H9 (cell line): ENCODE measurements at regions not wholly inside any gene's neighbourhood (a gene's known extent, or its start where the extent isn't known, plus 50 kb on each side); places are given as distances from the start of the nearest gene placed in this dataset.

ENCODE experiments used
- DNase-seq: peaks from one replicate; pipeline ENCODE4 v3.0.0-alpha.2; 2017
- H2AFZ ChIP-seq: one replicate; pipeline ENCODE4 v1.6.1; 2013; ENCODE audit warnings: mild to moderate bottlenecking, low read length, control low read depth, moderate library complexity
- H2AK5ac ChIP-seq: 2 replicates; pipeline ENCODE4 v1.6.1; 2013; ENCODE audit warnings: low read length, control low read depth, mixed read lengths; ENCODE audit not compliant: insufficient read length
- H2BK120ac ChIP-seq: one replicate; pipeline ENCODE4 v1.6.1; 2013; ENCODE audit warnings: low read depth, mild to moderate bottlenecking, low read length, control low read depth, inconsistent platforms; ENCODE audit not compliant: poor library complexity, severe bottlenecking
- H2BK12ac ChIP-seq: 2 replicates; pipeline ENCODE4 v1.6.1; 2013; ENCODE audit warnings: low read length, control low read depth, mixed read lengths, low read depth; ENCODE audit not compliant: insufficient read length
- H2BK15ac ChIP-seq: 2 replicates; pipeline ENCODE4 v1.6.1; 2013; ENCODE audit warnings: low read depth, low read length, control low read depth
- H2BK20ac ChIP-seq: one replicate; pipeline ENCODE4 v1.6.1; 2013; ENCODE audit warnings: low read depth, mild to moderate bottlenecking, low read length, control low read depth, inconsistent platforms; ENCODE audit not compliant: poor library complexity, severe bottlenecking
- H2BK5ac ChIP-seq: 2 replicates; pipeline ENCODE4 v1.6.1; 2013; ENCODE audit warnings: low read length, control low read depth, mixed read lengths; ENCODE audit not compliant: insufficient read length
- H3K14ac ChIP-seq: 2 replicates; pipeline ENCODE4 v1.6.1; 2013; ENCODE audit warnings: low read length, control low read depth; ENCODE audit not compliant: insufficient read depth
- H3K18ac ChIP-seq: 2 replicates; pipeline ENCODE4 v1.6.1; 2013; ENCODE audit warnings: low read depth, mild to moderate bottlenecking, mixed read lengths, low read length, control low read depth; ENCODE audit not compliant: insufficient read length
- H3K23ac ChIP-seq: 2 replicates; pipeline ENCODE4 v1.6.1; 2013; ENCODE audit warnings: low read length, control low read depth, mixed read lengths, low read depth; ENCODE audit not compliant: insufficient read length
- H3K23me2 ChIP-seq: 2 replicates; pipeline ENCODE4 v1.6.1; 2013; ENCODE audit warnings: low read depth, mild to moderate bottlenecking, mixed read lengths, low read length, control low read depth; ENCODE audit not compliant: insufficient read length, poor library complexity, severe bottlenecking
- H3K27ac ChIP-seq: 2 replicates; pipeline ENCODE4 v1.5.1; 2013; ENCODE audit warnings: low read length, control low read depth, mixed read lengths, low read depth; ENCODE audit not compliant: insufficient read length
- H3K27me3 ChIP-seq: 2 replicates; pipeline ENCODE4 v1.6.1; 2013; ENCODE audit warnings: low read length, control low read depth, inconsistent platforms; ENCODE audit not compliant: insufficient read depth
- H3K4ac ChIP-seq: 2 replicates; pipeline ENCODE4 v1.6.1; 2013; ENCODE audit warnings: low read depth, mild to moderate bottlenecking, control low read depth, inconsistent platforms, low read length, moderate library complexity
- H3K4me1 ChIP-seq: 2 replicates; pipeline ENCODE4 v1.6.1; 2013; ENCODE audit warnings: low read length, control low read depth, inconsistent platforms; ENCODE audit not compliant: insufficient read depth
- H3K4me2 ChIP-seq: 2 replicates; pipeline ENCODE4 v1.6.1; 2013; ENCODE audit warnings: low read length, control low read depth, mixed read lengths; ENCODE audit not compliant: insufficient read length, insufficient read depth
- H3K56ac ChIP-seq: 2 replicates; pipeline ENCODE4 v1.6.1; 2013; ENCODE audit warnings: low read depth, mild to moderate bottlenecking, mixed read lengths, low read length, control low read depth; ENCODE audit not compliant: insufficient read length
- H3K79me1 ChIP-seq: 2 replicates; pipeline ENCODE4 v1.6.1; 2013; ENCODE audit warnings: low read depth, mild to moderate bottlenecking, moderate library complexity, low read length, control low read depth, inconsistent platforms; ENCODE audit not compliant: insufficient read depth, poor library complexity, severe bottlenecking
- H3K79me2 ChIP-seq: 2 replicates; pipeline ENCODE4 v1.6.1; 2013; ENCODE audit warnings: low read length, control low read depth, inconsistent platforms; ENCODE audit not compliant: insufficient read depth
- H3K9ac ChIP-seq: 2 replicates; pipeline ENCODE4 v1.6.1; 2013; ENCODE audit warnings: low read length, control low read depth, mixed read lengths; ENCODE audit not compliant: insufficient read length; ENCODE audit errors: extremely low read depth
- H3K9me3 ChIP-seq: one replicate; pipeline ENCODE4 v1.6.1; 2013; ENCODE audit warnings: low read depth, low read length, inconsistent platforms; ENCODE audit not compliant: control insufficient read depth
- H3T11ph ChIP-seq: one replicate; pipeline ENCODE4 v1.6.1; 2013; ENCODE audit warnings: mild to moderate bottlenecking, low read length, control low read depth, inconsistent platforms
- H4K20me1 ChIP-seq: one replicate; pipeline ENCODE4 v1.6.1; 2013; ENCODE audit not compliant: control insufficient read depth, insufficient read length, insufficient read depth
- H4K5ac ChIP-seq: 2 replicates; pipeline ENCODE4 v1.6.1; 2013; ENCODE audit warnings: low read depth, mild to moderate bottlenecking, mixed read lengths, low read length, control low read depth; ENCODE audit not compliant: insufficient read length
- H4K8ac ChIP-seq: replicated peaks from 2 replicates; pipeline ENCODE4 v1.6.1; 2013; ENCODE audit warnings: low read length, control low read depth, mixed read lengths, low read depth; ENCODE audit not compliant: insufficient read length
- H4K91ac ChIP-seq: 2 replicates; pipeline ENCODE4 v1.6.1; 2013; ENCODE audit warnings: low read depth, mild to moderate bottlenecking, moderate library complexity, mixed read lengths, low read length, control low read depth; ENCODE audit not compliant: insufficient read length
- H3K27ac Mint-ChIP-seq, 3 experiments: 2 replicates in 2 of 3; 3 replicates in 1 of 3; pipeline ENCODE4 v1.8.0; 2020 to 2021; ENCODE audit warnings: mixed read lengths in 3 of 3, mild to moderate bottlenecking in 1 of 3, moderate library complexity in 1 of 3
- H3K27me3 Mint-ChIP-seq: 2 replicates; pipeline ENCODE4 v1.8.0; 2021; ENCODE audit warnings: low read depth, mild to moderate bottlenecking, moderate library complexity, mixed read lengths
- H3K36me3 Mint-ChIP-seq, 3 experiments: 2 replicates in 2 of 3; 3 replicates in 1 of 3; pipeline ENCODE4 v1.8.0; 2020 to 2021; ENCODE audit warnings: low read depth in 3 of 3, mixed read lengths in 3 of 3; ENCODE audit not compliant: insufficient read depth in 1 of 3
- H3K4me1 Mint-ChIP-seq, 2 experiments: 2 replicates each; pipeline ENCODE4 v1.8.0; 2020; ENCODE audit warnings: mixed read lengths in 2 of 2
- H3K4me3 Mint-ChIP-seq, 2 experiments: 2 replicates in 1 of 2; 3 replicates in 1 of 2; pipeline ENCODE4 v1.8.0; 2020 to 2021; ENCODE audit warnings: mild to moderate bottlenecking in 2 of 2, mixed read lengths in 2 of 2, moderate library complexity in 1 of 2
- H3K9me3 Mint-ChIP-seq, 2 experiments: 2 replicates in 1 of 2; 3 replicates in 1 of 2; pipeline ENCODE4 v1.8.0; 2020; ENCODE audit warnings: mild to moderate bottlenecking in 2 of 2, mixed read lengths in 2 of 2, moderate library complexity in 1 of 2
- WGBS: extraction: QIAGEN DNeasy Blood & Tissue Kit; methylation state at CpG from one replicate; pipeline ENCODE4 v1.1.7; 2013; ENCODE audit warnings: missing lambda C conversion rate, low lambda C conversion rate, mixed read lengths; ENCODE audit not compliant: insufficient read length; ENCODE audit errors: extremely low coverage; 5-methylcytosine and 5-hydroxymethylcytosine counted together
- TF ChIP-seq, protein P1 (sequence below): fragments of 200-600 bp; sonication (generic); conservative IDR thresholded peaks from 3 replicates; pipeline ENCODE4 v1.8.0; 2021; ENCODE audit warnings: antibody characterized with exemption, mild to moderate bottlenecking

DNA sequence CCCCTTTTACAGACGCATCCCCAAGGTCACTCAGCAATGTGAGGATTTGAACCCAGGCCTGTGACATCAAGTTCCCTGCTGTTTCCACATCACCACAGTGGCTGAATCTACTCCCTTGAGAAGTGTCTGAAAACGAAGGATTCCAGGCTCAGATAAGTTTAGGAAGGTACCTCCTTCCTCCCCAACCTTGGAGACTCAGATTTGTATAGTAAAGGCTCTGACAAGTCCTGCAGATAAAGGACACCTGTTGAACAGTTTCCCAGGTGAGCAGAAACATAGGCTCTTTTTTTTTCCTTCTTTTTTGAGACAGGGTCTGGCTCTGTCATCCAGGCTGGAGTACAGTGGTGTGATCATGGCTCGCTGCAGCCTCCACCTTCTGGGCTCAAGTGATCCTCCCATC, 56.4 kb upstream of the PTPRS start:
- Histone ChIP-seq H3K14ac (no peak overlapping the region), H2BK12ac (no peak overlapping the region), H3K4me1 (no peaks in the 10 kb centered on the region), H3K23ac (no peak overlapping the region), H3K9ac (no peak overlapping the region), H2AK5ac (no peak overlapping the region), H3K79me1 (no peaks in the 10 kb centered on the region), H3K18ac (no peak overlapping the region), H4K5ac (no peak overlapping the region), H3K4ac (no peak overlapping the region), H2BK20ac (no peak overlapping the region), H4K8ac (no peak overlapping the region), H3K4me2 (no peak overlapping the region), H4K91ac (no peak overlapping the region), H2BK5ac (no peak overlapping the region), H4K20me1 (no peaks in the 10 kb centered on the region), H3T11ph (no peak overlapping the region), H3K79me2 (no peaks in the 10 kb centered on the region), H2BK120ac (no peak overlapping the region), H3K23me2 (no peaks in the 10 kb centered on the region), H3K56ac (no peak overlapping the region), H3K27ac (no peak overlapping the region), H2BK15ac (no peak overlapping the region), H2AFZ (no peak overlapping the region), H3K27me3 (no peaks in the 10 kb centered on the region), H3K9me3 (no peaks in the 10 kb centered on the region)
- H3K4me1 Mint-ChIP-seq = peaks cover 26 to 42% of the 10 kb centered on the region in 2 experiments
- H3K4me3 Mint-ChIP-seq = no peak overlapping the region
- WGBS = no CpG with 5 or more reads among the region's 3 CpGs
- peaks cover 70% of the 10 kb centered on the region for H3K27me3 Mint-ChIP-seq
- H3K9me3 Mint-ChIP-seq = peaks cover 0 to 6% of the 10 kb centered on the region in 2 experiments; a peak in 1 of 5 replicates
- no peak for DNase-seq
- H3K27ac Mint-ChIP-seq = no peak overlapping the region
- TF ChIP-seq, protein P1, sequence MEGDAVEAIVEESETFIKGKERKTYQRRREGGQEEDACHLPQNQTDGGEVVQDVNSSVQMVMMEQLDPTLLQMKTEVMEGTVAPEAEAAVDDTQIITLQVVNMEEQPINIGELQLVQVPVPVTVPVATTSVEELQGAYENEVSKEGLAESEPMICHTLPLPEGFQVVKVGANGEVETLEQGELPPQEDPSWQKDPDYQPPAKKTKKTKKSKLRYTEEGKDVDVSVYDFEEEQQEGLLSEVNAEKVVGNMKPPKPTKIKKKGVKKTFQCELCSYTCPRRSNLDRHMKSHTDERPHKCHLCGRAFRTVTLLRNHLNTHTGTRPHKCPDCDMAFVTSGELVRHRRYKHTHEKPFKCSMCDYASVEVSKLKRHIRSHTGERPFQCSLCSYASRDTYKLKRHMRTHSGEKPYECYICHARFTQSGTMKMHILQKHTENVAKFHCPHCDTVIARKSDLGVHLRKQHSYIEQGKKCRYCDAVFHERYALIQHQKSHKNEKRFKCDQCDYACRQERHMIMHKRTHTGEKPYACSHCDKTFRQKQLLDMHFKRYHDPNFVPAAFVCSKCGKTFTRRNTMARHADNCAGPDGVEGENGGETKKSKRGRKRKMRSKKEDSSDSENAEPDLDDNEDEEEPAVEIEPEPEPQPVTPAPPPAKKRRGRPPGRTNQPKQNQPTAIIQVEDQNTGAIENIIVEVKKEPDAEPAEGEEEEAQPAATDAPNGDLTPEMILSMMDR = no peak
- no peaks in the 10 kb centered on the region for H3K36me3 Mint-ChIP-seq
